Astrocyte (in vitro differentiated cells and primary cell): ENCODE measurements at regions not wholly inside any gene's neighbourhood (a gene's known extent, or its start where the extent isn't known, plus 50 kb on each side); places are given as distances from the start of the nearest gene placed in this dataset.

Source experiments
- CTCF ChIP-seq: IDR thresholded peaks from 2 replicates; pipeline ENCODE4 v1.5.1; 2011; ENCODE audit warnings: low read depth, mild to moderate bottlenecking, inconsistent platforms, low read length, moderate library complexity; ENCODE audit not compliant: insufficient read depth
- EZH2 ChIP-seq: IDR thresholded peaks from 2 replicates; pipeline ENCODE4 v1.6.1; 2012; ENCODE audit warnings: mild to moderate bottlenecking, low read length, inconsistent platforms; ENCODE audit not compliant: insufficient read depth

GRCh38 chr2:129274918-129275317 is 704.5 kb upstream of the RAB6C start:
- TF ChIP-seq CTCF (no peak), EZH2 (no peak)
